ENCODE measurements at regions not wholly inside any gene's neighbourhood (a gene's known extent, or its start where the extent isn't known, plus 50 kb on each side); places are given as distances from the start of the nearest gene placed in this dataset.

- no peak for DNase-seq (ENCODE audit: unreplicated experiment)
- no peaks in the 10 kb centered on the region for H3K36me3 Mint-ChIP-seq (ENCODE audit: insufficient read depth, unreplicated experiment)
- ChIA-PET CTCF (interaction anchor here (0.7 kb wide), 1 partner anchor 9 kb away, joined by 3 read pairs; no protein-coding TSS in a partner anchor), POLR2A (interaction anchor here (0.7 kb wide), 1 partner anchor 9 kb away, joined by 3 read pairs; no protein-coding TSS in a partner anchor)
- no TSS peak for BruUV-seq (replicated peaks)
- no peak overlapping the region for H3K4me3 Mint-ChIP-seq (ENCODE audit: unreplicated experiment)
- H3K27ac Mint-ChIP-seq (ENCODE audit: low read depth, unreplicated experiment): no peak overlapping the region
- H3K4me1 Mint-ChIP-seq (ENCODE audit: insufficient read depth, unreplicated experiment): peaks cover 20% of the 10 kb centered on the region
- no peaks in the 10 kb centered on the region for H3K9me3 Mint-ChIP-seq (ENCODE audit: unreplicated experiment)
- H3K27me3 Mint-ChIP-seq (ENCODE audit: insufficient read depth, unreplicated experiment): no peaks in the 10 kb centered on the region
- no peak for TF ChIP-seq CTCF (IDR thresholded peaks at IDR 0.05; ENCODE audit: unreplicated experiment)
- intact Hi-C loops (cut with micrococcal nuclease): no loop called here
These were observed 324.9 kb upstream of the RUNX1 start for GRCh38 chr21:35373998-35374397.

- H3K27me3 Mint-ChIP-seq (ENCODE audit: insufficient read depth, unreplicated experiment): no peaks in the 10 kb centered on the region
- BruUV-seq (replicated peaks): no TSS peak
- peaks cover 22% of the 10 kb centered on the region for H3K4me1 Mint-ChIP-seq (ENCODE audit: insufficient read depth, unreplicated experiment)
- no peak overlapping the region for H3K4me3 Mint-ChIP-seq (ENCODE audit: unreplicated experiment)
- H3K36me3 Mint-ChIP-seq (ENCODE audit: insufficient read depth, unreplicated experiment): no peaks in the 10 kb centered on the region
- DNase-seq (ENCODE audit: unreplicated experiment): no peak
- peaks cover 6% of the 10 kb centered on the region for H3K9me3 Mint-ChIP-seq (ENCODE audit: unreplicated experiment)
- TF ChIP-seq CTCF (IDR thresholded peaks at IDR 0.05; ENCODE audit: unreplicated experiment): no peak
- intact Hi-C loops (cut with micrococcal nuclease): no loop called here
- no peak overlapping the region for H3K27ac Mint-ChIP-seq (ENCODE audit: low read depth, unreplicated experiment)
- ChIA-PET POLR2A (interaction anchor here (0.6 kb wide), 1 partner anchor 426 kb away, joined by 3 read pairs; no protein-coding TSS in a partner anchor), CTCF (no interaction called here)
These were observed 323.1 kb upstream of the RUNX1 start for GRCh38 chr21:35372201-35372600.

GRCh38 chr21:35370671-35371070, 321.6 kb upstream of the RUNX1 start:
- BruUV-seq (replicated peaks): no TSS peak
- TF ChIP-seq CTCF (IDR thresholded peaks at IDR 0.05; ENCODE audit: unreplicated experiment): no peak
- H3K9me3 Mint-ChIP-seq (ENCODE audit: unreplicated experiment): peaks cover 6% of the 10 kb centered on the region
- no peak overlapping the region for H3K4me3 Mint-ChIP-seq (ENCODE audit: unreplicated experiment)
- H3K4me1 Mint-ChIP-seq (ENCODE audit: insufficient read depth, unreplicated experiment): peaks cover 13% of the 10 kb centered on the region
- ChIA-PET CTCF (no interaction called here), POLR2A (no interaction called here)
- no peaks in the 10 kb centered on the region for H3K36me3 Mint-ChIP-seq (ENCODE audit: insufficient read depth, unreplicated experiment)
- DNase-seq (ENCODE audit: unreplicated experiment): no peak
- intact Hi-C loops (cut with micrococcal nuclease): no loop called here
- H3K27me3 Mint-ChIP-seq (ENCODE audit: insufficient read depth, unreplicated experiment): no peaks in the 10 kb centered on the region
- H3K27ac Mint-ChIP-seq (ENCODE audit: low read depth, unreplicated experiment): no peak overlapping the region

- no peak for TF ChIP-seq CTCF (IDR thresholded peaks at IDR 0.05; ENCODE audit: unreplicated experiment)
- no TSS peak for BruUV-seq (replicated peaks)
- Mint-ChIP-seq H3K9me3 (ENCODE audit: unreplicated experiment) (peaks cover 6% of the 10 kb centered on the region), H3K27me3 (ENCODE audit: insufficient read depth, unreplicated experiment) (no peaks in the 10 kb centered on the region), H3K4me1 (ENCODE audit: insufficient read depth, unreplicated experiment) (peaks cover 9% of the 10 kb centered on the region), H3K27ac (ENCODE audit: low read depth, unreplicated experiment) (no peak overlapping the region), H3K36me3 (ENCODE audit: insufficient read depth, unreplicated experiment) (no peaks in the 10 kb centered on the region), H3K4me3 (ENCODE audit: unreplicated experiment) (no peak overlapping the region)
- ChIA-PET CTCF (no interaction called here), POLR2A (no interaction called here)
- intact Hi-C loops (cut with micrococcal nuclease): no loop called here
- no peak for DNase-seq (ENCODE audit: unreplicated experiment)
These were observed 321.0 kb upstream of the RUNX1 start for GRCh38 chr21:35370071-35370470.

Measured in MCF 10A (cell line).